ENCODE measurements at regions not wholly inside any gene's neighbourhood (a gene's known extent, or its start where the extent isn't known, plus 50 kb on each side); places are given as distances from the start of the nearest gene placed in this dataset.

DNA sequence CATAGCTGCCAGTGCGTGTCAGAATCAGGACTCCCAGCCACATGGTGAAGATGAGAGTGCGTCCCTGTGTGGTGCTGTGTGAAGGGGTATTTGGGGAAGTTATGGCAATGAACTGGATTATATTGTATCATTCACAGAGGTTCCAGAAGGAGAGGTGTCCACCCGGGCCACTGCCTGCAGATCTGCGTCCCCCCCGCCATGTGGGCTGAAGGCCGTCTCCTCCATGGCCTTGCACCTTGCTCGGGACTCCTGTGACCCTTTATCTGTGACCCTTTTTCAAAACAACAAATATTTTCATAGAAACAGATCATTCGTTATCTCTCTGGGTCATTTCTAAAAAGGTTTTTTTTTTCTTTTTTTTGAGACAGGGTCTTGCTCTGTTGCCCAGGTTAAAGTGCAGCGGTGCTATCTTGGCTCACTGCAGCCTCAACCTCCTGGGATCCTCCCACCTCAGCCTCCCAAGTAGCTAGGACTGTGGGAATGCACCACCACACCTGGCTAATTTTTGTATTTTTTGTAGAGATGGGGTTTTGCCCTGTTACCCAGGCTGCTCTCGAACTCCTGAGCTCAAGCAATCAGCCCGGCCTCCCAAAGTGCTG is 120.2 kb upstream of the ERRFI1 start:
- TF ChIP-seq RAD21 (IDR thresholded peaks at IDR 0.05; ENCODE audit: low read depth) (no peak), FOXM1 (IDR thresholded peaks at IDR 0.05; ENCODE audit: borderline replicate concordance, low read depth) (no peak), YY1 (IDR thresholded peaks at IDR 0.05; ENCODE audit: low read depth) (no peak), TAF1 (IDR thresholded peaks at IDR 0.05; ENCODE audit: low read depth) (no peak), EGR1 (IDR thresholded peaks at IDR 0.05) (no peak), TCF12 (IDR thresholded peaks at IDR 0.05; ENCODE audit: low read depth) (no peak), CREB1 (IDR thresholded peaks at IDR 0.05; ENCODE audit: low read depth) (no peak), EP300 (IDR thresholded peaks at IDR 0.05; ENCODE audit: borderline replicate concordance) (no peak), REST (IDR thresholded peaks at IDR 0.05; ENCODE audit: low read depth) (no peak), CEBPB (IDR thresholded peaks at IDR 0.05) (no peak), TEAD4 (IDR thresholded peaks at IDR 0.05) (no peak), NFIC (IDR thresholded peaks at IDR 0.05) (no peak), ZBTB7A (IDR thresholded peaks at IDR 0.05; ENCODE audit: low read depth) (no peak)
- TF ChIP-seq, protein P1, sequence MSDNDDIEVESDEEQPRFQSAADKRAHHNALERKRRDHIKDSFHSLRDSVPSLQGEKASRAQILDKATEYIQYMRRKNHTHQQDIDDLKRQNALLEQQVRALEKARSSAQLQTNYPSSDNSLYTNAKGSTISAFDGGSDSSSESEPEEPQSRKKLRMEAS (IDR thresholded peaks at IDR 0.05), result no peak
- TF ChIP-seq, protein P2, sequence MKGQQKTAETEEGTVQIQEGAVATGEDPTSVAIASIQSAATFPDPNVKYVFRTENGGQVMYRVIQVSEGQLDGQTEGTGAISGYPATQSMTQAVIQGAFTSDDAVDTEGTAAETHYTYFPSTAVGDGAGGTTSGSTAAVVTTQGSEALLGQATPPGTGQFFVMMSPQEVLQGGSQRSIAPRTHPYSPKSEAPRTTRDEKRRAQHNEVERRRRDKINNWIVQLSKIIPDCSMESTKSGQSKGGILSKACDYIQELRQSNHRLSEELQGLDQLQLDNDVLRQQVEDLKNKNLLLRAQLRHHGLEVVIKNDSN (IDR thresholded peaks at IDR 0.05), result no peak

GRCh38 chr1:8145545-8146202 is 119.6 kb upstream of the ERRFI1 start:
- no peak for TF ChIP-seq TAF1 (IDR thresholded peaks at IDR 0.05; ENCODE audit: low read depth)
- no peak for TF ChIP-seq ZBTB7A (IDR thresholded peaks at IDR 0.05; ENCODE audit: low read depth)

GRCh38 chr1:8144323-8144722 is 118.2 kb upstream of the ERRFI1 start:
- TF ChIP-seq TEAD4 (IDR thresholded peaks at IDR 0.05), result no peak
- TF ChIP-seq TCF12 (IDR thresholded peaks at IDR 0.05; ENCODE audit: low read depth), result no peak
- TF ChIP-seq, protein P1 (IDR thresholded peaks at IDR 0.05), result no peak
- TF ChIP-seq CEBPB (IDR thresholded peaks at IDR 0.05), result no peak
- TF ChIP-seq RAD21 (IDR thresholded peaks at IDR 0.05; ENCODE audit: low read depth), result no peak
- no peak for TF ChIP-seq YY1 (IDR thresholded peaks at IDR 0.05; ENCODE audit: low read depth)
- no peak for TF ChIP-seq REST (IDR thresholded peaks at IDR 0.05; ENCODE audit: low read depth)
- no peak for TF ChIP-seq EGR1 (IDR thresholded peaks at IDR 0.05)
- no peak for TF ChIP-seq FOXM1 (IDR thresholded peaks at IDR 0.05; ENCODE audit: borderline replicate concordance, low read depth)
- TF ChIP-seq, protein P2 (IDR thresholded peaks at IDR 0.05), result no peak
- TF ChIP-seq ZBTB7A (IDR thresholded peaks at IDR 0.05; ENCODE audit: low read depth), result no peak

GRCh38 chr1:8142955-8143629 is 117.0 kb upstream of the ERRFI1 start:
- TF ChIP-seq CEBPB (IDR thresholded peaks at IDR 0.05) (no peak), CREB1 (IDR thresholded peaks at IDR 0.05; ENCODE audit: low read depth) (no peak), TEAD4 (IDR thresholded peaks at IDR 0.05) (no peak), EGR1 (IDR thresholded peaks at IDR 0.05) (no peak)
- TF ChIP-seq, protein P2 (IDR thresholded peaks at IDR 0.05), result no peak

DNA sequence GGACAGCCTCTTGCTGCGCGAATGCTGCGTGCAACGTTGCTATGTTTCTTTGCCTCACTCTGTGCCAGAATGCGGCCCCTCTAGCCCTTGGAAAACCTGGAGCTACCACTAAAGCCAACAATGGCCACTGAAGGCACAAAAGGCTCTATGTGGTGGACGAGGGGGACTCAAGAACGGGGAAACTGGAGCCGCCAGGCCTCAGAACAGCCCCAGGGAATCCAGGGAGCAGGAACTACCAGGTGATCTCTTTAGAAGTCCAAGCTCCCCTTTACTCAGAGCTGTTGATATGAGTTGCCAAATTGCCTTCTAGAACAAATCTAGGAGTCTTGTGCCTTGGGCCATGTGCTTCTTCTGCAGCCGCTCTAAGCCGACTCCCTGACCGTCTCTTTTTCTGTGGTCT is 113.8 kb upstream of the ERRFI1 start:
- no peak for TF ChIP-seq YY1 (IDR thresholded peaks at IDR 0.05; ENCODE audit: low read depth)
- no peak for TF ChIP-seq EP300 (IDR thresholded peaks at IDR 0.05; ENCODE audit: borderline replicate concordance)
- TF ChIP-seq CREB1 (IDR thresholded peaks at IDR 0.05; ENCODE audit: low read depth), result no peak
- TF ChIP-seq, protein P2 (IDR thresholded peaks at IDR 0.05), result no peak
- no peak for TF ChIP-seq ZBTB7A (IDR thresholded peaks at IDR 0.05; ENCODE audit: low read depth)
- TF ChIP-seq CEBPB (IDR thresholded peaks at IDR 0.05), result no peak
- TF ChIP-seq, protein P1 (IDR thresholded peaks at IDR 0.05), result no peak
- TF ChIP-seq NFIC (IDR thresholded peaks at IDR 0.05), result no peak
- TF ChIP-seq EGR1 (IDR thresholded peaks at IDR 0.05), result no peak
- no peak for TF ChIP-seq TCF12 (IDR thresholded peaks at IDR 0.05; ENCODE audit: low read depth)
- no peak for TF ChIP-seq TEAD4 (IDR thresholded peaks at IDR 0.05)
- TF ChIP-seq RAD21 (IDR thresholded peaks at IDR 0.05; ENCODE audit: low read depth), result no peak
- no peak for TF ChIP-seq REST (IDR thresholded peaks at IDR 0.05; ENCODE audit: low read depth)
- TF ChIP-seq FOXM1 (IDR thresholded peaks at IDR 0.05; ENCODE audit: borderline replicate concordance, low read depth), result no peak
- no peak for TF ChIP-seq TAF1 (IDR thresholded peaks at IDR 0.05; ENCODE audit: low read depth)

All from Ishikawa (cell line).